GM21447 (cell line): ENCODE measurements at regions not wholly inside any gene's neighbourhood (a gene's known extent, or its start where the extent isn't known, plus 50 kb on each side); places are given as distances from the start of the nearest gene placed in this dataset.
A peak's percentile ranks its signal among the peaks of the same experiment; 100 is the strongest.

Experiments
- ATAC-seq: cut with Tn5 transposase; IDR thresholded peaks from one replicate; pipeline ENCODE4 v1.9.1; 2021; ENCODE audit not compliant: unreplicated experiment

- no peak for ATAC-seq
These were observed 308.5 kb downstream of the CENPC start for GRCh38 chr4:67236788-67237187.

- ATAC-seq, result no peak
These were observed 309.0 kb downstream of the CENPC start for GRCh38 chr4:67236318-67236717.

- no peak for ATAC-seq
These were observed 311.0 kb downstream of the CENPC start for GRCh38 chr4:67234296-67234695.

- ATAC-seq, result no peak
These were observed 316.2 kb downstream of the CENPC start for GRCh38 chr4:67229148-67229547.

- ATAC-seq, result no peak
These were observed 324.4 kb downstream of the CENPC start for GRCh38 chr4:67220861-67221260.

- ATAC-seq, result no peak
These were observed 326.4 kb downstream of the CENPC start for GRCh38 chr4:67218883-67219282.

- ATAC-seq, result no peak
These were observed 337.3 kb downstream of the CENPC start for GRCh38 chr4:67207941-67208441.

- ATAC-seq, result no peak
These were observed 340.9 kb downstream of the CENPC start for GRCh38 chr4:67204441-67204840.

GRCh38 chr4:67201334-67201733, 344.0 kb downstream of the CENPC start:
- ATAC-seq, result no peak

GRCh38 chr4:67198727-67199126, 346.6 kb downstream of the CENPC start:
- no peak for ATAC-seq

- ATAC-seq, result no peak
These were observed 377.5 kb downstream of the CENPC start for GRCh38 chr4:67167849-67168248.

GRCh38 chr4:67162690-67163089, 382.6 kb downstream of the CENPC start:
- ATAC-seq, result no peak

- ATAC-seq, result no peak
These were observed 384.0 kb downstream of the CENPC start for GRCh38 chr4:67161311-67161710.

- no peak for ATAC-seq
These were observed 384.9 kb downstream of the CENPC start for GRCh38 chr4:67160394-67160793.

GRCh38 chr4:67158666-67159065, 386.6 kb downstream of the CENPC start:
- no peak for ATAC-seq

GRCh38 chr4:67152976-67153375, 392.3 kb downstream of the CENPC start:
- ATAC-seq, result no peak

GRCh38 chr4:67151376-67152343, 393.6 kb downstream of the CENPC start:
- no peak for ATAC-seq

GRCh38 chr4:67141586-67141985, 403.7 kb downstream of the CENPC start:
- ATAC-seq, result no peak

GRCh38 chr4:67134616-67135015, 410.7 kb downstream of the CENPC start:
- ATAC-seq, result no peak

- no peak for ATAC-seq
These were observed 412.1 kb downstream of the CENPC start for GRCh38 chr4:67133162-67133561.

GRCh38 chr4:67131224-67131623, 414.1 kb downstream of the CENPC start:
- peak; percentile 91 for ATAC-seq

GRCh38 chr4:67130411-67130810, 414.9 kb downstream of the CENPC start:
- no peak for ATAC-seq

- ATAC-seq, result no peak
These were observed 418.7 kb downstream of the CENPC start for GRCh38 chr4:67126570-67126969.
